SK-N-SH (cell line): ENCODE measurements at regions not wholly inside any gene's neighbourhood (a gene's known extent, or its start where the extent isn't known, plus 50 kb on each side); places are given as distances from the start of the nearest gene placed in this dataset.

ENCODE experiments used
- EP300 ChIP-seq, 2 experiments: IDR thresholded peaks; 2 replicates each; pipeline versions ENCODE4 v1.4.0 to v1.6.1; 2012; ENCODE audit warnings: borderline replicate concordance in 1 of 2, low read depth in 1 of 2, low read length in 1 of 2
- RAD21 ChIP-seq: IDR thresholded peaks from 2 replicates; pipeline ENCODE4 v1.6.1; 2012; ENCODE audit warnings: mild to moderate bottlenecking, low read length
- RFX5 ChIP-seq: IDR thresholded peaks from 2 replicates; pipeline ENCODE4 v1.6.1; 2012; ENCODE audit warnings: mild to moderate bottlenecking, improper control_type of control experiment, low read length
- SMC3 ChIP-seq: IDR thresholded peaks from 2 replicates; pipeline ENCODE4 v1.6.1; 2012; ENCODE audit warnings: low read depth, low read length, improper control_type of control experiment
- TEAD4 ChIP-seq: IDR thresholded peaks from 2 replicates; pipeline ENCODE4 v1.4.0; 2012; ENCODE audit warnings: mild to moderate bottlenecking, borderline replicate concordance; ENCODE audit not compliant: insufficient read depth
- TF ChIP-seq, protein P1 (sequence below): fragments of 200-600 bp; sonication (generic); IDR thresholded peaks from 2 replicates; pipeline ENCODE4 v1.6.1; 2017; ENCODE audit warnings: antibody characterized with exemption, mild to moderate bottlenecking, moderate library complexity
- TF ChIP-seq, protein P2 (sequence below): IDR thresholded peaks from 2 replicates; pipeline ENCODE4 v1.6.1; 2012; ENCODE audit warnings: mild to moderate bottlenecking, low read depth, low read length, moderate library complexity
- TF ChIP-seq, protein P3 (sequence below): fragments of 150-350 bp; IDR thresholded peaks from 2 replicates; pipeline ENCODE4 v1.6.1; 2016; ENCODE audit warnings: mild to moderate bottlenecking, low read depth, low read length
- TF ChIP-seq, protein P4 (sequence below): IDR thresholded peaks from 2 replicates; pipeline ENCODE4 v1.4.0; 2012; ENCODE audit warnings: low read depth, borderline replicate concordance
- TF ChIP-seq, protein P5 (sequence below): IDR thresholded peaks from 2 replicates; pipeline ENCODE4 v1.4.0; 2012; ENCODE audit warnings: low read depth

DNA sequence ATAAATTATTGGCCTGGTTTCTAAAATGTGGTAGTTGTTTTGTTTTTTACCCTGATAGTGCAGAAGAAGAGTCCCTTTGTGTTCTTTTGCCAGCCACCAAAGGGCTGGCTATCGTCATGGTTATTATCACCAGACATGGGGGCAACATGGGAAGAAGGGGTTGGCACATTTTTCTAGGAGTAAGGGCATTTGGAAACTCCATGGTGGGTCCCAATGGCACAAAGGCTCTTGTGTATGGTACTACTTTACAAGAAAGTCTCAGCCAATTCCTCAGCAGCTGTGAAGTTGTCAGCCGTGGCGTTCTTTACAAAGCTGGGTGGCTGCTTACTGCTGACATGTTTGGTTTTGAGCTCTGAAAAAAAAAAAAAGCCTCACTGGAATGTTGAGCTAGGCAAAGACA lies 330.4 kb upstream of the ESRRG start:
- TF ChIP-seq SMC3, result no peak
- TF ChIP-seq, protein P1, sequence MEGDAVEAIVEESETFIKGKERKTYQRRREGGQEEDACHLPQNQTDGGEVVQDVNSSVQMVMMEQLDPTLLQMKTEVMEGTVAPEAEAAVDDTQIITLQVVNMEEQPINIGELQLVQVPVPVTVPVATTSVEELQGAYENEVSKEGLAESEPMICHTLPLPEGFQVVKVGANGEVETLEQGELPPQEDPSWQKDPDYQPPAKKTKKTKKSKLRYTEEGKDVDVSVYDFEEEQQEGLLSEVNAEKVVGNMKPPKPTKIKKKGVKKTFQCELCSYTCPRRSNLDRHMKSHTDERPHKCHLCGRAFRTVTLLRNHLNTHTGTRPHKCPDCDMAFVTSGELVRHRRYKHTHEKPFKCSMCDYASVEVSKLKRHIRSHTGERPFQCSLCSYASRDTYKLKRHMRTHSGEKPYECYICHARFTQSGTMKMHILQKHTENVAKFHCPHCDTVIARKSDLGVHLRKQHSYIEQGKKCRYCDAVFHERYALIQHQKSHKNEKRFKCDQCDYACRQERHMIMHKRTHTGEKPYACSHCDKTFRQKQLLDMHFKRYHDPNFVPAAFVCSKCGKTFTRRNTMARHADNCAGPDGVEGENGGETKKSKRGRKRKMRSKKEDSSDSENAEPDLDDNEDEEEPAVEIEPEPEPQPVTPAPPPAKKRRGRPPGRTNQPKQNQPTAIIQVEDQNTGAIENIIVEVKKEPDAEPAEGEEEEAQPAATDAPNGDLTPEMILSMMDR, result no peak
- no peak for TF ChIP-seq EP300 (IDR thresholded peaks at IDR 0.05; ENCODE audit: borderline replicate concordance in 1 of 2, low read depth in 1 of 2, low read length in 1 of 2)
- TF ChIP-seq, protein P2, sequence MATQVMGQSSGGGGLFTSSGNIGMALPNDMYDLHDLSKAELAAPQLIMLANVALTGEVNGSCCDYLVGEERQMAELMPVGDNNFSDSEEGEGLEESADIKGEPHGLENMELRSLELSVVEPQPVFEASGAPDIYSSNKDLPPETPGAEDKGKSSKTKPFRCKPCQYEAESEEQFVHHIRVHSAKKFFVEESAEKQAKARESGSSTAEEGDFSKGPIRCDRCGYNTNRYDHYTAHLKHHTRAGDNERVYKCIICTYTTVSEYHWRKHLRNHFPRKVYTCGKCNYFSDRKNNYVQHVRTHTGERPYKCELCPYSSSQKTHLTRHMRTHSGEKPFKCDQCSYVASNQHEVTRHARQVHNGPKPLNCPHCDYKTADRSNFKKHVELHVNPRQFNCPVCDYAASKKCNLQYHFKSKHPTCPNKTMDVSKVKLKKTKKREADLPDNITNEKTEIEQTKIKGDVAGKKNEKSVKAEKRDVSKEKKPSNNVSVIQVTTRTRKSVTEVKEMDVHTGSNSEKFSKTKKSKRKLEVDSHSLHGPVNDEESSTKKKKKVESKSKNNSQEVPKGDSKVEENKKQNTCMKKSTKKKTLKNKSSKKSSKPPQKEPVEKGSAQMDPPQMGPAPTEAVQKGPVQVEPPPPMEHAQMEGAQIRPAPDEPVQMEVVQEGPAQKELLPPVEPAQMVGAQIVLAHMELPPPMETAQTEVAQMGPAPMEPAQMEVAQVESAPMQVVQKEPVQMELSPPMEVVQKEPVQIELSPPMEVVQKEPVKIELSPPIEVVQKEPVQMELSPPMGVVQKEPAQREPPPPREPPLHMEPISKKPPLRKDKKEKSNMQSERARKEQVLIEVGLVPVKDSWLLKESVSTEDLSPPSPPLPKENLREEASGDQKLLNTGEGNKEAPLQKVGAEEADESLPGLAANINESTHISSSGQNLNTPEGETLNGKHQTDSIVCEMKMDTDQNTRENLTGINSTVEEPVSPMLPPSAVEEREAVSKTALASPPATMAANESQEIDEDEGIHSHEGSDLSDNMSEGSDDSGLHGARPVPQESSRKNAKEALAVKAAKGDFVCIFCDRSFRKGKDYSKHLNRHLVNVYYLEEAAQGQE, result no peak
- TF ChIP-seq RFX5, result no peak
- no peak for TF ChIP-seq TEAD4
- TF ChIP-seq RAD21, result no peak
- TF ChIP-seq, protein P3, sequence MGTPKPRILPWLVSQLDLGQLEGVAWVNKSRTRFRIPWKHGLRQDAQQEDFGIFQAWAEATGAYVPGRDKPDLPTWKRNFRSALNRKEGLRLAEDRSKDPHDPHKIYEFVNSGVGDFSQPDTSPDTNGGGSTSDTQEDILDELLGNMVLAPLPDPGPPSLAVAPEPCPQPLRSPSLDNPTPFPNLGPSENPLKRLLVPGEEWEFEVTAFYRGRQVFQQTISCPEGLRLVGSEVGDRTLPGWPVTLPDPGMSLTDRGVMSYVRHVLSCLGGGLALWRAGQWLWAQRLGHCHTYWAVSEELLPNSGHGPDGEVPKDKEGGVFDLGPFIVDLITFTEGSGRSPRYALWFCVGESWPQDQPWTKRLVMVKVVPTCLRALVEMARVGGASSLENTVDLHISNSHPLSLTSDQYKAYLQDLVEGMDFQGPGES, result no peak
- TF ChIP-seq, protein P4, sequence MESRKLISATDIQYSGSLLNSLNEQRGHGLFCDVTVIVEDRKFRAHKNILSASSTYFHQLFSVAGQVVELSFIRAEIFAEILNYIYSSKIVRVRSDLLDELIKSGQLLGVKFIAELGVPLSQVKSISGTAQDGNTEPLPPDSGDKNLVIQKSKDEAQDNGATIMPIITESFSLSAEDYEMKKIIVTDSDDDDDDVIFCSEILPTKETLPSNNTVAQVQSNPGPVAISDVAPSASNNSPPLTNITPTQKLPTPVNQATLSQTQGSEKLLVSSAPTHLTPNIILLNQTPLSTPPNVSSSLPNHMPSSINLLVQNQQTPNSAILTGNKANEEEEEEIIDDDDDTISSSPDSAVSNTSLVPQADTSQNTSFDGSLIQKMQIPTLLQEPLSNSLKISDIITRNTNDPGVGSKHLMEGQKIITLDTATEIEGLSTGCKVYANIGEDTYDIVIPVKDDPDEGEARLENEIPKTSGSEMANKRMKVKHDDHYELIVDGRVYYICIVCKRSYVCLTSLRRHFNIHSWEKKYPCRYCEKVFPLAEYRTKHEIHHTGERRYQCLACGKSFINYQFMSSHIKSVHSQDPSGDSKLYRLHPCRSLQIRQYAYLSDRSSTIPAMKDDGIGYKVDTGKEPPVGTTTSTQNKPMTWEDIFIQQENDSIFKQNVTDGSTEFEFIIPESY, result no peak
- TF ChIP-seq, protein P5, sequence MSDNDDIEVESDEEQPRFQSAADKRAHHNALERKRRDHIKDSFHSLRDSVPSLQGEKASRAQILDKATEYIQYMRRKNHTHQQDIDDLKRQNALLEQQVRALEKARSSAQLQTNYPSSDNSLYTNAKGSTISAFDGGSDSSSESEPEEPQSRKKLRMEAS, result no peak
